ENCODE measurements at regions not wholly inside any gene's neighbourhood (a gene's known extent, or its start where the extent isn't known, plus 50 kb on each side); places are given as distances from the start of the nearest gene placed in this dataset.
"Not testable (repeated sequence)": the region's sequence is repeated elsewhere in the genome, so short reads cannot be mapped to it uniquely, and the experiment has no call there.

GRCh38 chr15:92845126-92845508 is 55.0 kb upstream of the CHD2 start:
- TF ChIP-seq CTCF (IDR thresholded peaks at IDR 0.05) = no peak
- H3K27me3 ChIP-seq = no peaks in the 10 kb centered on the region
- H3K4me1 ChIP-seq = peaks cover 3% of the 10 kb centered on the region
- H3K27ac ChIP-seq = peak overlapping the region; percentile 88
- intact Hi-C loops (cut with DNase I) = no loop called here
- DNase-seq = no peak
- no peaks in the 10 kb centered on the region for H3K36me3 ChIP-seq
- H3K9ac ChIP-seq (ENCODE audit: low read depth in 2 of 2, low read length in 2 of 2) = peak overlapping the region in 1 of 2 donors; percentile 61
- no peak overlapping the region for H3K4me3 ChIP-seq
- H3K9me3 ChIP-seq = no peaks in the 10 kb centered on the region

GRCh38 chr15:92846741-92847140 is 53.4 kb upstream of the CHD2 start:
- TF ChIP-seq CTCF (IDR thresholded peaks at IDR 0.05) = no peak
- Histone ChIP-seq H3K9me3 (no peaks in the 10 kb centered on the region), H3K4me1 (peaks cover 3% of the 10 kb centered on the region), H3K9ac (ENCODE audit: low read depth in 2 of 2, low read length in 2 of 2) (no peak overlapping the region), H3K4me3 (no peak overlapping the region), H3K36me3 (no peaks in the 10 kb centered on the region), H3K27me3 (no peaks in the 10 kb centered on the region), H3K27ac (no peak overlapping the region)
- no peak for DNase-seq
- intact Hi-C loops (cut with DNase I) = no loop called here

- no peaks in the 10 kb centered on the region for H3K27me3 ChIP-seq
- H3K4me3 ChIP-seq = no peak overlapping the region
- no peak overlapping the region for H3K9ac ChIP-seq (ENCODE audit: low read depth in 2 of 2, low read length in 2 of 2)
- H3K27ac ChIP-seq = no peak overlapping the region
- intact Hi-C loops (cut with DNase I) = no loop called here
- H3K36me3 ChIP-seq = no peaks in the 10 kb centered on the region
- no peak for DNase-seq
- H3K9me3 ChIP-seq = no peaks in the 10 kb centered on the region
- no peak for TF ChIP-seq CTCF (IDR thresholded peaks at IDR 0.05)
- peaks cover 3% of the 10 kb centered on the region for H3K4me1 ChIP-seq
These were observed 52.3 kb upstream of the CHD2 start for GRCh38 chr15:92847841-92848240.

GRCh38 chr15:92848464-92848851 is 51.7 kb upstream of the CHD2 start:
- DNase-seq = no peak
- no peaks in the 10 kb centered on the region for H3K27me3 ChIP-seq
- H3K27ac ChIP-seq = no peak overlapping the region
- no peaks in the 10 kb centered on the region for H3K9me3 ChIP-seq
- H3K4me1 ChIP-seq = peaks cover 3% of the 10 kb centered on the region
- no peak for TF ChIP-seq CTCF (IDR thresholded peaks at IDR 0.05)
- H3K9ac ChIP-seq (ENCODE audit: low read depth in 2 of 2, low read length in 2 of 2) = no peak overlapping the region
- intact Hi-C loops (cut with DNase I) = no loop called here
- no peak overlapping the region for H3K4me3 ChIP-seq
- no peaks in the 10 kb centered on the region for H3K36me3 ChIP-seq

GRCh38 chr15:92848852-92849598 is 51.1 kb upstream of the CHD2 start:
- peaks cover 3% of the 10 kb centered on the region for H3K4me1 ChIP-seq
- no peak overlapping the region for H3K9ac ChIP-seq (ENCODE audit: low read depth in 2 of 2, low read length in 2 of 2)
- no peak overlapping the region for H3K27ac ChIP-seq
- no peaks in the 10 kb centered on the region for H3K9me3 ChIP-seq
- intact Hi-C loops (cut with DNase I) = no loop called here
- H3K36me3 ChIP-seq = no peaks in the 10 kb centered on the region
- no peak for DNase-seq
- no peaks in the 10 kb centered on the region for H3K27me3 ChIP-seq
- H3K4me3 ChIP-seq = no peak overlapping the region
- TF ChIP-seq CTCF (IDR thresholded peaks at IDR 0.05) = no peak

GRCh38 chr15:92850218-92850617 is 49.9 kb upstream of the CHD2 start:
- H3K4me3 ChIP-seq; DNase-seq; H3K9me3 ChIP-seq; H3K27me3 ChIP-seq; H3K36me3 ChIP-seq; H3K27ac ChIP-seq; intact Hi-C loops (cut with DNase I); H3K9ac ChIP-seq (ENCODE audit: low read depth in 2 of 2, low read length in 2 of 2); H3K4me1 ChIP-seq: not testable (repeated sequence)
